ENCODE measurements at regions not wholly inside any gene's neighbourhood (a gene's known extent, or its start where the extent isn't known, plus 50 kb on each side); places are given as distances from the start of the nearest gene placed in this dataset.
"Not testable (repeated sequence)": the region's sequence is repeated elsewhere in the genome, so short reads cannot be mapped to it uniquely, and the experiment has no call there.

- DNase-seq: not testable (repeated sequence)
Observed at GRCh38 chr16:29328528-29328927, 78.0 kb downstream of the NPIPB11 start.

DNA sequence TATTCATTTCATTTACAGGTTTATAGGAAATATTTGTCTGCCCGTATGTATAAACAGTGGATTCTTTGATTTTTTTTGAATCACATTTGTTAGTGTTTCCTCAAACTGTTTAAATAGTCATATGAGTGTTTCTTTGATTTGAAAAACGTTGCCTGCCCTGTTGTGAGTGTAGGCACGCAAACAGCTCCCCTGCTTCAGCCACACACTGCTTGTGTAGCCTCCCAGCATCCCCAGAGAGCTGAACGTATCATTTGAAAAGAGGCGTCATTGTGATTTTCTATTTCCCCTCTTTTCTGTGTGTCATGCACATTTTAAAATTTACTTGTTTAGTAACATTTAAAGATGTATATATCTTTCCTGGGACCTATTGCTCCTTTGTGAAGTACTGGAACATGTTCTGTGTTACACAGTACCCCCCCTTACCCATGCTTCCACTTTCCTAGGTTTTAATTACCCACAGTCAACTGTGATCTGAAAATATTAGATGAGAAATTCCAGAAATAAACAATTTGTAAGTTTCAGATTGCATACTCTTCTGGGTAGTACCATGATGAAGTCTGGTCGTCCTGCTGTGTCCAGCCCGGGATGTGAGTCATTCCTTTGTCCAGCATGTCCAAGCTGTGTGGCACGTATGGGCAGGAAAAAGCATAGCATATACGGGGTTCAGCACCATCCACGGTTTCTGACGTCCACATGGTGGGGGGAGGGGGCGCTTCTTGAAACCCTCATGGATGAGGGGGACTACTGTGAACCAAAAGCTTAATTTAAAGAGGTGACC lies 78.7 kb downstream of the NPIPB11 start:
- not testable (repeated sequence) for DNase-seq

GRCh38 chr16:29326164-29327125 lies 80.1 kb downstream of the NPIPB11 start:
- DNase-seq: not testable (repeated sequence)

DNA sequence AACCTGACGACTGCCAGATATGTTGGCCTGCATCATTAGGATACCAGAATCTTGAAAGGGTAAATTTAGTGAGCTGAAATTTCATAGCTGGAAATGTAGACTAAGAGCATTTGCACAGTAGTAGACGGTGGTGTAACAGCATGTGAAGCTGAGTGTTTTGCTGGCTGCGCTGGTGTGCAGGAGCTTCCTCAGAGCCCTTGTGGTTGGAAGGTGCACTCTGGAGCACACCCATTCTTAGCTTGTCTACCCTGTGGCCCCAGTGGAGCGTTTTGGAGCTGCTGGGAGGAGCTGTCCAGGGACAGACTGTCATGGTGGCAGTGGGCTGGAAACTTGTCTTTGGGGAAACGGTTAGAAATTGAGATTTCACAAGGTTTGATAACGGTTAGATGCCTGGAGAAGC lies 82.8 kb downstream of the NPIPB11 start:
- DNase-seq: not testable (repeated sequence)

DNA sequence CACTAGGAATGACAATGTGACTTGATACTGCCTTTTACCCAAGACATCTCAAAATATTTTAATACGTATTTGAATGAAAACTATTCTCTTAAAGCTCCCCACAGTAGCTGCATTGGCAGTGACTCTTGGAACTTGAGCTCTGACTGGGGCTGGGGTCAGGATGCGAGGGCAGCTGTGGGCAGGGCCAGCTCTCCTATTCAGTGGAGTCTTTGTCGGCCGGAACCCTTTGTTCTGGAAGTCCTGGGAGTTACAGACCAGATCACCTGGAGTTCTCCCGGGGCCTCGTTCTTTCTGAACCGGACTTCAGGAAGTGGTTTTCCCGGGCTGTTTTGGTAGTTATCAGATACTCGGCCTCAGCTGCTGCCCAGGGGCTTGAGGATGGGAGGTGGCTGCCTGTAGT lies 84.9 kb downstream of the NPIPB11 start:
- DNase-seq: no peak

DNA sequence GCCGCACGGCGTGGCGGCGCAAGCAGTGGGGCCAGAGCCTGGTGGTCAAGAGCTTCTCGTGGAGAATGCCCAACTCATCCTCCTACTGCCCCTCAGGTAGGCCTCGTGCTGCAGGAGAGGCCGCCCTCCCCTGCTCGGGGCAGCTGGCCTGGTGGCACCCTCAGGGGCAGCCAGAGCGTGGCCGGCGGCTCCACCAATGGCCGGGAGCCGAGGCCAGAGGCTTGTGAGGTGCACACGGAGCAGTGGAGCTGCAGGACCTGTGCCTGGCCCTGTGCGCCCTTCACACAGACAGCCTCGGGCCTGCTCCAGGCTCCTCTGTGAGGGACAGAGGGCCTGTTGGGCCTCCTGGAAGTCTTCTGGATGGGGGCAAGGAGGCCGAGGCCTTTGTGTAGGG lies 85.5 kb downstream of the NPIPB11 start:
- no peak for DNase-seq

DNA sequence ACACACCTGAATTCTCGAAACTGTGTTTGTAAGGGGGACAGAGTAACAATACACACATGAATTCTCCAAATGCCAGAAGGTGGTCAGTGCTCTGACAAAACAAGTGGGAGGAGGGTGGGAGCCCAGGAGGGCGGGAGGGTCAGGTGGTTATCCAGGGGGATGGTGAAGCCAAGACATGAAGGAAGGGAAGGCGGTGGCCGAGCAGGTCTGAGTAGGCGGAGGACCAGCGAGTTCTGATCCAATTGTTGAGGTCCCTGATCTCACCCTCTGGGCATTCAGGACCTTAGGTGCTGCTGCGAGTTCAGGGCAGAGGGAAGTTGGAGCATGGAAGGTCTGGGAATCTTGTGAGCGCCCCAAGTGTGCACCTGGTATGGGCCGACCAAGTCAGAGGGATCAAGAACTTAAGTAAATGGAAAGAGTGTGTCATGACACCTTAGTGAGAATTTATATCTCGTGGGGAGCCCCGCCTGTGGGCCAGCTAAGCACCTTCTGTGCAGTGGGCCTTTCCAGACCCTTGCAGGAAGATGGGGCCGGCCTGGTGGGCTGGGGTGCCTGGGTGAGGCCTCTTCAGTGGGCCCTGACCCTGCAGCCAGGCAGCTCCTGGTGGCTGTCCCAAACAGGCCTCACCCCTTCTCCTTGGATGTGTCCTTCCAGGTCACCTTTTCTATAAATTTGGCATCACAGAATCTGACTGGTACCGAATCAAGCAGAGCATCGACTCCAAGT lies 86.1 kb downstream of the NPIPB11 start:
- no peak for DNase-seq

GRCh38 chr16:29319726-29320125 lies 86.8 kb downstream of the NPIPB11 start:
- DNase-seq: no peak

DNA sequence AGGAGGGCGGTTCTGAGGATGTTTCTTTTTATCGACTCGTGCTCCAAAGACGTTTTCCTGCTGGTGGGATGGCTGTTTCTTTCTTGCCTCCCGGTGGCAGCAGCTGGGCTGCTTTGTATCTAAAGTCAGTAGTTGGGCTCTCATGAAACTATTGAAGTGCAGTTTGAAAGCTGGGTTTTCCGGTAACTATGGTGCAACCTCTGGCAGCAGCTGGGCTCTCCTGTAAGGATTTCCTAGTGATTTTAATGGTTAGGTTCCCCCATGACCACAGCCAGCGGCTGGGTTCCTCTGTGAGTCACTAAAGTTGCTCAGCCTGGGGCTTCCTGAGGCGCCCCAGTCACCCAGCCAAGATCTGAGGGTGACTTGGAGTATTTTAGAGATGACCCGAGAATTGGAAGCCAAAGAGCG lies 87.9 kb downstream of the NPIPB11 start:
- not testable (repeated sequence) for DNase-seq

DNA sequence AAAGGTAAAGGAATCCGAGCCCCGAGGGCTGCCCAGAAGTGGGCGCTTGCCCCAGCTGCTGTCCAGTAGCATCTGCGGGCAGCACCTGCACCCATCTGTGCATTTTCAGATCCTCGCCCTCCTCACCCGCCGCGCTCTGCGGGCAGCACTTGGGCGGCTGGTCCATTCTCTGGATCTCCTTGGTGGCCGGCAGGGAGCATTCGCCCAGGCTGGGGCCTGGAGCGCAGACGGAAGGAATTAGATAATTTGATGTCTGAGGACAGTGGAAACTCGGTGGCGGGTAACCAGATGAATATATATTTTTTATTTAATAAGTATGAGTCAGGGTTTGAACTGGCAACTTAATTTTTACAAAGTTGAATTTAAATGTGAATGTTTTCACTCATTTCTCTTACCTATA lies 88.5 kb downstream of the NPIPB11 start:
- no peak for DNase-seq

DNA sequence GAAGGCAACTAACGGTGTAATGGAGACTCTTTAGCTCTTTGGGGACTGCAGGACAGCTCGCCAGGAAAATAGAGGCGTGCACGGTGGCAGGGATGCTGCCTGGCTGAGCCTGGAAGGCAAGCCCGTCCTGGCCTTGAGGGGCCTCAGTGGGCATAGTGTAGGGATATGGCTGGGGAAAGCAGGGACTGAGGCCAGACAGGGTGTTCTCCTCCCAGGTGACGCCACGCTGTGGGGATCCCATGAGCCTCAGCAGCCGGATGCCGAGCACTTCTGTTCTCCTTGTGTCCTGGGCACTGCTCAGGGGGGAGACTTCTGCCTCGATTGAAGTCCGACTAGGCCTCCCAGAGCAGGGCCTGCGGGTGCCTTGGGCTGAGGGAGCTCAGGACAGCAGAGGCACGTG lies 89.2 kb downstream of the NPIPB11 start:
- no peak for DNase-seq

DNA sequence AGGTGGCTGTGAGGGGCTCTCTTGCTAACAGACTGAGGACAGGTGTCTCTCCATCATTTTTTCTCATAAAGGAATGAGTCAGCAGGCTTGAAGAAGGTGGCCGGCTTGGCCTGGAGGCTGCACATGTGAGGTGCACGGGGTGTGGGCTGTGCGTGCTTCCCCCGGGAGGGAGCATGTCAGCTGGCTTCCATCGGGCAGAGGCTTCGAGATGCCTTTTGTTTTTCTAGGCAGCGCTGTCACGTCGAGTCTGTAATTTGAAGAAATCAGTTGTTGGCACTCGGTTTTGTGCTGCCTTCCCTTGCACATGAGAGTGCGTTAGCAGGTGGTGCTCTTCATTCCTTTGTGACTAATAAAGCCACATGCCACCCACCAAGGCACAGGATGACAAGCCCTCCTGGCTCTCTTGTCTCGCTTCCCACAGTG lies 89.7 kb downstream of the NPIPB11 start:
- DNase-seq: no peak

- no peak for DNase-seq
Observed at GRCh38 chr16:29315916-29316517, 90.5 kb downstream of the NPIPB11 start.

DNA sequence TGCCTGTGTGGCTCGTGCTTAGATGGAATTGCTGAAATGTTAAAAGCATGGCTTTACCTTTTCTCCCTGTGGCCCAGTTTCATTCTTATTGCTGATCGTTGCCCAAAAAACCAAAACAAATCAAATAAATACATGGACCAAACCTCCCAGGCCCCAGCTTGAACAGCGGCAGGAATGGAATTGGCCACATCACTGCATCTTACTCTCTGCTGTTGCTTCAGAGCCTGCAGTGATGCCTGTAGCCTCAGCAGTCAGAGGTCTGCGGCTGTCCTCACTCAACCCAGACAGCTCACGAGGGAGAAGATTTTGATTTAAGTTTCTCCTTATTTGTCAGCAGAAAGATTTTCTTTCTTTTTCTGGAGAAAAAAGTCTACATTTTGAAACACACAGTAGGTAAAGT lies 91.5 kb downstream of the NPIPB11 start:
- DNase-seq: no peak

DNA sequence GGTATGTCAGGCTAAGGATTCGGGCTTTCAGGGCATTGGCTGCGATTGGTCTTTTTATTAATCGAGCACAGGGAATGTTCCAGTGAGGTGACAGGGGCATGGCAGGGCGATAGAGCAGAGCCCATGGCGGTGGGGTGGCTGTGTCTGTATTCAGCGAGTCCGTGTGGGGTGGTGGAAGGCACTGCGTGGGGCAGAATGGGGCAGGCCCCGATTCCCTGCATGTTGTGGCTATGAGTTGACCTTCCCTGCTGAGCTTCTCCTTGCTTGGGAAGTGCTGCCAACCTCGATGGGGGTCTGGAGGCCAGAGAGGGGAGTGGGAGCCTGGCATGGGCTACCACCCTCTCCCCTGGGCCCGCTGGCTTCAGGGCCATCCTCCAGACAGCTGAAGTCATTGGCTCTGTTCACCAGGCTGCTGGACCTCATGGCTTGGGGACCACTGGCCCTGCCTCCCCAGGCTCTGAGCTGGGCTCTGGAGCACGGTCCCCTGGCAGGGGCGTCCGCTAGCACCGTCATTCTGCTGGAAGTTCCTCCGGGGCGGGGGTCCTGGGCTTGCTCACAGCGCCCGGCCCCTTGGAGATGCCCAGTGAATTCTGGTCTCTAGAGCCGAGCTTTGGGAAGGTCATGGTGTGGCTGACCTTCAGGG lies 92.1 kb downstream of the NPIPB11 start:
- DNase-seq: no peak

- DNase-seq: no peak
Observed at GRCh38 chr16:29313559-29314048, 92.9 kb downstream of the NPIPB11 start.

GRCh38 chr16:29312835-29313558 lies 93.5 kb downstream of the NPIPB11 start:
- DNase-seq: no peak

DNA sequence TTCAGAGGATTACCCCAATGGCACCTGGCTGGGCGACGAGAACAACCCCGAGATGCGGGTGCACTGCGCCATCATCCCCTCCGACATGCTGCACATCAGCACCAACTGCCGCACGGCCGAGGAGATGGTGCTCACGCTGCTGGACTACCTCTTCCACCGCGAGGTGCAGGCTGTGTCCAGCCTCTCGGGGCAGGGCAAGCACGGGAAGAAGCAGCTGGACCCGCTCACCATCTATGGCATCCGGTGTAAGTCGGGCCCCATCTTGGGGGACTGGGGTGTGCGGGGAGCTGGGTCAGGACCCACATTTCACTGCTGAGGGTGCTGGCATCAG lies 94.2 kb downstream of the NPIPB11 start:
- DNase-seq: not testable (repeated sequence)

DNA sequence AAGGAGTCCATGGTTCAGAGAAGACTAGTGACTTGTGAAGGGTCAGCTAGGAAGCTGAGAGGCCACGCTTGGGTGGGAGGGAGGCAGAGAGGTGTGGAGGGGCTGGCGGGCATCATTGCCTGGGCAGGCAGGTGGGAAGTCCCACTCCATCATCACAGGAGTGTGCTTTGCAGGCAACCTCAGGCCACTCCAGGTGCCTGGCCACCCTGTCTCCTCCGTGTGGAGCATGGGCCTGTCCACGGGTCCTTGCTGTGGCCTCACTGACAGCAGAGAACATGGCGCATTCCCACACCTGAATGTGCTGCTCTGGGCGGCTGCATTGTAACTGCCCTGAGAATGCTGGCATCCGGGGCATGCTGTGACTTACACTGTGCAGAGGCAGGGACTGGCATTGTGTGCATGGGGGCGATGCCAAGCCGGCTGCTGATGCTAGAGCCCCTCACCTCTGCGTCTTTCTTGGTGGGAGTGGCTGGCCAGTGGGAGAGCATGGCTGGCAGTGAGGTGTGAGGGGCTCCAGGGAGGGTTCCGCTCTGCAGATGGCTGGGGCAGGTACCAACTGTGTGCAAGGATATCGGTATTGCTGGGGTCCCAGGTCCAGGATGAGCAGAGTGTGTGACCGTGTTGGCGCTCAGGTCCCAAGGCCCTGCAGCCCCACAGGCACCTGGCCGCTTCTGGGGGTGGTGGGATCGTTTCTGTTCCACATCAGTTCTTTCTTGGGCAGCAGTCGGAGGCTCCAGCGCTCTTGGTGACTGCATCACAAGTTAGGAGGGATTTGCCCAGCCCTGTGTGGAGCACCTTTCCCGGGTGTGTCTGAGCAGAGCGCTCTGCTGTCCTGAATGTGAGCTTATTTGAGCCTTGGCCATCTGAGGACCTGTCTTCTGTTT lies 94.8 kb downstream of the NPIPB11 start:
- DNase-seq: no peak

DNA sequence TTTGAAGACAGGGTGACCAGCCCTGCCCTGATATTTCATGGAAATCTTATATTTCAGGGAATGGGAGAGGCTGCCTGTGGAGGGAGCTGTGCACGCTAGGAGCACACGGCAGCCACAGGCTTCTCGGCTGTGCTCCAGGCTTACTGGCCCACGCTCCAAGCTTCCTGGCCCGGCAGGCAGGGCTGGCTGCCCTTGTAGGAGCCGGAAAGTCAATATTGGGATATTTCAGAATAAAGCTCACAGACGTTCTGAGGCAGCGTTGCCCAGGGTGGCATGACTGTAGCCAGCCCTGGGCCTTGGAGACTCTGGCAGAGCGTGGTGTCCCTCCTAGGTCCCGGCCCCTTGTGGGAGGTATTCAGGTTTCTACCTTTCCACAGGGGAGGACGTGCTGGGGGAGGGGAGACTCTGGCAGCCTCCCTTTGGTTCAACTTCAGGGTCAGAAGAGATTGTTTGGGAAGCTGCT lies 95.6 kb downstream of the NPIPB11 start:
- no peak for DNase-seq
